GM12878 (cell line): ENCODE measurements at regions not wholly inside any gene's neighbourhood (a gene's known extent, or its start where the extent isn't known, plus 50 kb on each side); places are given as distances from the start of the nearest gene placed in this dataset.

ENCODE experiments used
- CBX5 ChIP-seq: sonication (generic); IDR thresholded peaks from 2 replicates; pipeline ENCODE4 v1.6.1; 2016; ENCODE audit warnings: low read depth, moderate library complexity, mild to moderate bottlenecking, inconsistent platforms
- CEBPB ChIP-seq, 2 experiments: fragments of 150-350 bp in 1 of 2; IDR thresholded peaks; 2 replicates each; pipeline ENCODE4 v1.6.1; 2012 to 2014; ENCODE audit warnings: low read depth in 2 of 2, low read length in 2 of 2, borderline replicate concordance in 1 of 2, inconsistent platforms in 1 of 2
- CHD4 ChIP-seq: fragments of 200-600 bp; sonication (generic); IDR thresholded peaks from 2 replicates; pipeline ENCODE4 v1.6.1; 2016; ENCODE audit warnings: mild to moderate bottlenecking
- CREB1 ChIP-seq: IDR thresholded peaks from 2 replicates; pipeline ENCODE4 v1.6.1; 2012; ENCODE audit warnings: low read depth, mild to moderate bottlenecking, inconsistent platforms
- HDAC2 ChIP-seq: fragments of 200-600 bp; sonication (generic); IDR thresholded peaks from 2 replicates; pipeline ENCODE4 v1.6.1; 2017
- MEF2A ChIP-seq: IDR thresholded peaks from 2 replicates; pipeline ENCODE4 v1.6.1; 2011; ENCODE audit warnings: low read depth, mild to moderate bottlenecking, low read length, moderate library complexity; ENCODE audit not compliant: insufficient read depth
- NFIC ChIP-seq: IDR thresholded peaks from 2 replicates; pipeline ENCODE4 v1.6.1; 2012; ENCODE audit warnings: low read depth, mild to moderate bottlenecking, inconsistent platforms, low read length, moderate library complexity
- NRF1 ChIP-seq: conservative IDR thresholded peaks from 2 replicates; pipeline ENCODE4 v1.6.1; 2011; ENCODE audit warnings: mild to moderate bottlenecking, low read depth, low read length, improper control_type of control experiment
- POLR2A ChIP-seq: IDR thresholded peaks from 2 replicates; pipeline ENCODE4 v1.6.1; 2011; ENCODE audit warnings: low read depth, mild to moderate bottlenecking, low read length
- SMC3 ChIP-seq: IDR thresholded peaks from 2 replicates; pipeline ENCODE4 v1.6.1; 2011; ENCODE audit warnings: low read length, improper control_type of control experiment, borderline replicate concordance
- SRF ChIP-seq, 2 experiments: IDR thresholded peaks; 2 replicates each; pipeline ENCODE4 v1.6.1; 2011; ENCODE audit warnings: low read depth in 2 of 2, low read length in 2 of 2, mild to moderate bottlenecking in 1 of 2, moderate library complexity in 1 of 2

DNA sequence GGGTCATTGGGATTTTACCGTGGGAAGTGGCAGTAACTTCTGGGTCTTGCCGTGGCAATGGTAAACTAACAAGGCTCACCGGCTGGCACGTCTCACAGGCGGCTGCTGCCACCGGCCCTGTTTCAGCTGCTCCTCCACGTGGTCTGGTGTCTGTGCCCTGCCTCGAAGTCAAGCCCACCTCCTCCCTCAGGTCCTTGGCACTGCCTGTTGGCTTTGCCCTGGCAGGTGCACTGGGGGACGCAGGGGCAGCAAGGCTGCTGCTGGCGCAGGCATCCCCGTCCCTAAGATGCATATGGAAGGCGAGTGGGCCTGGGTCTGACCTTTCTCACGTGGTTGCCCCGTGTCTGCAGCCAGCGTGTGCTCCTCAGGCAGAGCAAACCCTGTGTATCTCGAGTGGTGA, 783.6 kb downstream of the BRD1 start:
- TF ChIP-seq HDAC2 (no peak), MEF2A (no peak), CREB1 (no peak), NFIC (no peak), CHD4 (no peak), POLR2A (no peak), SMC3 (no peak), NRF1 (no peak), CBX5 (no peak), SRF (IDR thresholded peaks at IDR 0.05; ENCODE audit: low read depth in 2 of 2, low read length in 2 of 2) (no peak), CEBPB (IDR thresholded peaks at IDR 0.05; ENCODE audit: borderline replicate concordance in 1 of 2, low read depth in 2 of 2, low read length in 2 of 2) (no peak)
